GM06990 (cell line): ENCODE measurements at regions not wholly inside any gene's neighbourhood (a gene's known extent, or its start where the extent isn't known, plus 50 kb on each side); places are given as distances from the start of the nearest gene placed in this dataset.

Experiments used
- DNase-seq: peaks from one replicate; pipeline ENCODE4 v3.0.0-alpha.2; 2011; ENCODE audit not compliant: insufficient read length; ENCODE audit errors: extremely low read depth
- H3K27me3 ChIP-seq: replicated peaks from 2 replicates; pipeline ENCODE4 v1.6.0; 2011; ENCODE audit warnings: low read length; ENCODE audit not compliant: control insufficient read depth, insufficient read depth
- H3K36me3 ChIP-seq: 2 replicates; pipeline ENCODE4 v1.5.1; 2011; ENCODE audit warnings: low read length; ENCODE audit not compliant: control insufficient read depth, insufficient read depth
- H3K4me3 ChIP-seq: replicated peaks from 2 replicates; pipeline ENCODE4 v1.5.1; 2011; ENCODE audit warnings: low read depth, mild to moderate bottlenecking, control low read depth, low read length
- TF ChIP-seq, protein P1 (sequence below): IDR thresholded peaks from 2 replicates; pipeline ENCODE4 v1.5.1; 2011; ENCODE audit warnings: low read length, control low read depth, mild to moderate bottlenecking, inconsistent platforms; ENCODE audit not compliant: insufficient read depth, poor library complexity, severe bottlenecking

GRCh38 chr7:63117-63480 lies 129.3 kb upstream of the FAM20C start:
- TF ChIP-seq, protein P1, sequence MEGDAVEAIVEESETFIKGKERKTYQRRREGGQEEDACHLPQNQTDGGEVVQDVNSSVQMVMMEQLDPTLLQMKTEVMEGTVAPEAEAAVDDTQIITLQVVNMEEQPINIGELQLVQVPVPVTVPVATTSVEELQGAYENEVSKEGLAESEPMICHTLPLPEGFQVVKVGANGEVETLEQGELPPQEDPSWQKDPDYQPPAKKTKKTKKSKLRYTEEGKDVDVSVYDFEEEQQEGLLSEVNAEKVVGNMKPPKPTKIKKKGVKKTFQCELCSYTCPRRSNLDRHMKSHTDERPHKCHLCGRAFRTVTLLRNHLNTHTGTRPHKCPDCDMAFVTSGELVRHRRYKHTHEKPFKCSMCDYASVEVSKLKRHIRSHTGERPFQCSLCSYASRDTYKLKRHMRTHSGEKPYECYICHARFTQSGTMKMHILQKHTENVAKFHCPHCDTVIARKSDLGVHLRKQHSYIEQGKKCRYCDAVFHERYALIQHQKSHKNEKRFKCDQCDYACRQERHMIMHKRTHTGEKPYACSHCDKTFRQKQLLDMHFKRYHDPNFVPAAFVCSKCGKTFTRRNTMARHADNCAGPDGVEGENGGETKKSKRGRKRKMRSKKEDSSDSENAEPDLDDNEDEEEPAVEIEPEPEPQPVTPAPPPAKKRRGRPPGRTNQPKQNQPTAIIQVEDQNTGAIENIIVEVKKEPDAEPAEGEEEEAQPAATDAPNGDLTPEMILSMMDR: no peak
- no peaks in the 10 kb centered on the region; the same call in 1 of the 2 replicates for H3K27me3 ChIP-seq
- DNase-seq: no peak
- no peak overlapping the region for H3K4me3 ChIP-seq
- no peaks in the 10 kb centered on the region for H3K36me3 ChIP-seq

DNA sequence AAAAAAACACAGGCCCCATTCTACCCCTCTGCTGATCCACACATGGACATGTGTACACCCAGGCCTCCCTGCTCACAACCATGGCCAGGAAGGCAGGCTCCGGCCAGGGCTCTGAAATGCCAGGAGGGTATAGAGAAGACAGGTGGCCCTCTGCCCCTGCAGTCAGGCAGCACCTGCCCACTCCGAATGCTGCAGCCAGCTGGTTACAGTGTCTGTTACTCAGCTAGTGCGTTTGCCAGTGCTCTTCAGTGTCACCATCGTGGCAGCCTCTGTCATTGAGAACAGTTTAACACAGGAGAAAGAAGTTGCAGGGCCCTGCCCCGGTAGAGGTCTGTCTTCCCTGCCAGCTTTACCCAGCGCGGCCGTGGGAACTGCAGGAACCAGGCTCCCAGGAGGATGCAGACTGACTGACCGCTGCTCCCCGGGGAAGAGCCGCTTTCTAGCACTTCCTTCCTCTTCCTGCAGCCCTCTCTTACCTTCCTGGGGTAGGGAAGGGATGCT lies 128.8 kb upstream of the FAM20C start:
- DNase-seq: no peak
- H3K4me3 ChIP-seq: no peak overlapping the region
- no peaks in the 10 kb centered on the region; the same call in 1 of the 2 replicates for H3K27me3 ChIP-seq
- no peaks in the 10 kb centered on the region for H3K36me3 ChIP-seq
- TF ChIP-seq, protein P1: no peak

GRCh38 chr7:64098-64915 lies 128.1 kb upstream of the FAM20C start:
- no peak overlapping the region for H3K4me3 ChIP-seq
- no peak for DNase-seq
- TF ChIP-seq, protein P1: peak; percentile 43
- no peaks in the 10 kb centered on the region for H3K36me3 ChIP-seq
- no peaks in the 10 kb centered on the region; the same call in 1 of the 2 replicates for H3K27me3 ChIP-seq

GRCh38 chr7:64916-65341 lies 127.4 kb upstream of the FAM20C start:
- TF ChIP-seq, protein P1: no peak
- no peak for DNase-seq
- Histone ChIP-seq H3K36me3 (no peaks in the 10 kb centered on the region), H3K27me3 (no peaks in the 10 kb centered on the region; the same call in 1 of the 2 replicates), H3K4me3 (no peak overlapping the region)

DNA sequence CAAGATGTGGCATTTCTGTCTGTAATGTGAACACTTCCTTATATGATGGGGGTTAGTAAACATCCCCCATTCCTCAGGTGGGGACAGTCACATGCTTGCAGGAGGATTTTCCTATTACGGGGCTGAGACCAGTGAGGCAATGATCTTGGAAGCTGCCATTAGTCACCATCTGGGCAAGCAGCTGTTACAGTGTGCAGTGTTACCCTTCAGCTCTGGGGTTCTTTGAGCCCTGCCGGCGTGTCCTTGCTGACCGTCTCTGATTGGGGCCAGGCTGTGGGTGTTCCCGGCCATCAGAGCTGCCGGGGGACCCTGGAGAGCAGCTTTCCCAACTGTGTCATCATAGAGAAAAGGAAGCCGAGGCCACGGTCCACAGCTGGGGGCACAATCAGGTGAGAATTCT lies 126.8 kb upstream of the FAM20C start:
- no peak for DNase-seq
- TF ChIP-seq, protein P1: no peak
- Histone ChIP-seq H3K27me3 (no peaks in the 10 kb centered on the region; the same call in 1 of the 2 replicates), H3K36me3 (no peaks in the 10 kb centered on the region), H3K4me3 (no peak overlapping the region)
